ENCODE measurements at regions not wholly inside any gene's neighbourhood (a gene's known extent, or its start where the extent isn't known, plus 50 kb on each side); places are given as distances from the start of the nearest gene placed in this dataset.
"Not testable (repeated sequence)": the region's sequence is repeated elsewhere in the genome, so short reads cannot be mapped to it uniquely, and the experiment has no call there.

- H3K4me3 ChIP-seq (ENCODE audit: low read length), result no peak overlapping the region
- DNase-seq (ENCODE audit: low read depth, low spot score), result no peak
Measured at GRCh38 chr2:5176764-5177163, 515.4 kb upstream of the SOX11 start.

GRCh38 chr2:5183031-5183430 lies 509.2 kb upstream of the SOX11 start:
- H3K4me3 ChIP-seq (ENCODE audit: low read length), result no peak overlapping the region
- no peak for DNase-seq (ENCODE audit: low read depth, low spot score)

- H3K4me3 ChIP-seq (ENCODE audit: low read length), result no peak overlapping the region
- no peak for DNase-seq (ENCODE audit: low read depth, low spot score)
Measured at GRCh38 chr2:5187283-5187682, 504.9 kb upstream of the SOX11 start.

GRCh38 chr2:5188636-5189035 lies 503.5 kb upstream of the SOX11 start:
- DNase-seq (ENCODE audit: low read depth, low spot score), result no peak

GRCh38 chr2:5190023-5190422 lies 502.2 kb upstream of the SOX11 start:
- DNase-seq (ENCODE audit: low read depth, low spot score), result no peak
- no peak overlapping the region for H3K4me3 ChIP-seq (ENCODE audit: low read length)

More at GRCh38 chr2:5188636-5189035, 503.5 kb upstream of the SOX11 start:
- no peak overlapping the region for H3K4me3 ChIP-seq (ENCODE audit: low read length)

GRCh38 chr2:5195636-5196035 lies 496.5 kb upstream of the SOX11 start:
- H3K4me3 ChIP-seq (ENCODE audit: low read length), result no peak overlapping the region
- no peak for DNase-seq (ENCODE audit: low read depth, low spot score)

GRCh38 chr2:5203134-5203755 lies 488.9 kb upstream of the SOX11 start:
- no peak overlapping the region for H3K4me3 ChIP-seq (ENCODE audit: low read length)
- no peak for DNase-seq (ENCODE audit: low read depth, low spot score)

GRCh38 chr2:5206742-5207141 lies 485.4 kb upstream of the SOX11 start:
- not testable (repeated sequence) for DNase-seq (ENCODE audit: low read depth, low spot score); H3K4me3 ChIP-seq (ENCODE audit: low read length)

- no peak overlapping the region for H3K4me3 ChIP-seq (ENCODE audit: low read length)
- DNase-seq (ENCODE audit: low read depth, low spot score), result no peak
Measured at GRCh38 chr2:5215989-5216607, 476.1 kb upstream of the SOX11 start.

- H3K4me3 ChIP-seq (ENCODE audit: low read length), result no peak overlapping the region
- DNase-seq (ENCODE audit: low read depth, low spot score), result no peak
Measured at GRCh38 chr2:5227062-5227699, 465.0 kb upstream of the SOX11 start.

- DNase-seq (ENCODE audit: low read depth, low spot score), result no peak
- no peak overlapping the region for H3K4me3 ChIP-seq (ENCODE audit: low read length)
Measured at GRCh38 chr2:5229574-5229973, 462.6 kb upstream of the SOX11 start.

- DNase-seq (ENCODE audit: low read depth, low spot score), result no peak
- no peak overlapping the region for H3K4me3 ChIP-seq (ENCODE audit: low read length)
Measured at GRCh38 chr2:5230444-5230843, 461.7 kb upstream of the SOX11 start.

- DNase-seq (ENCODE audit: low read depth, low spot score), result no peak
- H3K4me3 ChIP-seq (ENCODE audit: low read length), result no peak overlapping the region
Measured at GRCh38 chr2:5230855-5231254, 461.3 kb upstream of the SOX11 start.

- H3K4me3 ChIP-seq (ENCODE audit: low read length), result no peak overlapping the region
- DNase-seq (ENCODE audit: low read depth, low spot score), result no peak
Measured at GRCh38 chr2:5231287-5231686, 460.9 kb upstream of the SOX11 start.

- DNase-seq (ENCODE audit: low read depth, low spot score), result no peak
- H3K4me3 ChIP-seq (ENCODE audit: low read length), result no peak overlapping the region
Measured at GRCh38 chr2:5234563-5234962, 457.6 kb upstream of the SOX11 start.

- no peak for DNase-seq (ENCODE audit: low read depth, low spot score)
- H3K4me3 ChIP-seq (ENCODE audit: low read length), result no peak overlapping the region
Measured at GRCh38 chr2:5235701-5236100, 456.5 kb upstream of the SOX11 start.

GRCh38 chr2:5236249-5236648 lies 455.9 kb upstream of the SOX11 start:
- no peak for DNase-seq (ENCODE audit: low read depth, low spot score)

GRCh38 chr2:5242751-5243150 lies 449.4 kb upstream of the SOX11 start:
- DNase-seq (ENCODE audit: low read depth, low spot score), result no peak
- H3K4me3 ChIP-seq (ENCODE audit: low read length), result no peak overlapping the region

More at GRCh38 chr2:5236249-5236648, 455.9 kb upstream of the SOX11 start:
- H3K4me3 ChIP-seq (ENCODE audit: low read length), result no peak overlapping the region

- no peak overlapping the region for H3K4me3 ChIP-seq (ENCODE audit: low read length)
- DNase-seq (ENCODE audit: low read depth, low spot score), result no peak
Measured at GRCh38 chr2:5250482-5250881, 441.7 kb upstream of the SOX11 start.

GRCh38 chr2:5253263-5253662 lies 438.9 kb upstream of the SOX11 start:
- no peak for DNase-seq (ENCODE audit: low read depth, low spot score)
- H3K4me3 ChIP-seq (ENCODE audit: low read length), result no peak overlapping the region

Measured in Jurkat, Clone E6-1 (cell line).